Fibroblast of lung (primary cell): ENCODE measurements at regions not wholly inside any gene's neighbourhood (a gene's known extent, or its start where the extent isn't known, plus 50 kb on each side); places are given as distances from the start of the nearest gene placed in this dataset.

ENCODE experiments used
- CTCF ChIP-seq, 2 donors: IDR thresholded peaks in 1 of 2; conservative IDR thresholded peaks in 1 of 2; 1 replicate in 1 of 2; 2 replicates in 1 of 2; pipeline ENCODE4 v1.5.1; 2011 to 2012; ENCODE audit warnings: low read length in 2 of 2, control low read depth in 1 of 2, inconsistent platforms in 1 of 2, low read depth in 1 of 2, mild to moderate bottlenecking in 1 of 2
- EZH2 ChIP-seq: IDR thresholded peaks from 2 replicates; pipeline ENCODE4 v1.5.1; 2012; ENCODE audit warnings: low read length, control low read depth, mild to moderate bottlenecking; ENCODE audit errors: missing control alignments

GRCh38 chr4:79043138-79043537, 103.9 kb upstream of the PAQR3 start:
- TF ChIP-seq CTCF (conservative IDR thresholded peaks at IDR 0.05 in 1 of 2, IDR thresholded peaks at IDR 0.05 in 1 of 2; ENCODE audit: low read depth in 1 of 2, low read length in 2 of 2) (no peak), EZH2 (no peak)
